ENCODE measurements at regions not wholly inside any gene's neighbourhood (a gene's known extent, or its start where the extent isn't known, plus 50 kb on each side); places are given as distances from the start of the nearest gene placed in this dataset.

GRCh38 chr11:115767883-115768282 is 263.7 kb upstream of the CADM1 start:
- 83% methylated on average over 3 of the region's 3 CpGs for WGBS
- H3K4me3 ChIP-seq (ENCODE audit: low read depth in 1 of 3, low read length in 3 of 3): no peak overlapping the region
- H3K9me3 ChIP-seq (ENCODE audit: control insufficient read depth in 4 of 4, low read length in 3 of 4): no peaks in the 10 kb centered on the region
- no peak for DNase-seq (ENCODE audit: low spot score)
- no peak for TF ChIP-seq NR2F2 (IDR thresholded peaks at IDR 0.05)
- TF ChIP-seq ATF3 (IDR thresholded peaks at IDR 0.05): no peak
- no peak for TF ChIP-seq FOXA1 (IDR thresholded peaks at IDR 0.05)
- no peak for TF ChIP-seq RAD21 (IDR thresholded peaks at IDR 0.05)
- TF ChIP-seq EGR1 (IDR thresholded peaks at IDR 0.05; ENCODE audit: low read depth in 2 of 2): no peak
- no peak for TF ChIP-seq FOXA2 (IDR thresholded peaks at IDR 0.05)
- TF ChIP-seq GABPA (IDR thresholded peaks at IDR 0.05 in 1 of 2, conservative IDR thresholded peaks at IDR 0.05 in 1 of 2): no peak
- TF ChIP-seq CTCF (IDR thresholded peaks at IDR 0.05; ENCODE audit: low read depth, low read length, missing input control): no peak
- TF ChIP-seq HNF4G (IDR thresholded peaks at IDR 0.05): no peak
- no peak for TF ChIP-seq HNF4A (conservative IDR thresholded peaks at IDR 0.05)
- TF ChIP-seq TAF1 (conservative IDR thresholded peaks at IDR 0.05): no peak
- TF ChIP-seq, protein P1, sequence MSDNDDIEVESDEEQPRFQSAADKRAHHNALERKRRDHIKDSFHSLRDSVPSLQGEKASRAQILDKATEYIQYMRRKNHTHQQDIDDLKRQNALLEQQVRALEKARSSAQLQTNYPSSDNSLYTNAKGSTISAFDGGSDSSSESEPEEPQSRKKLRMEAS (IDR thresholded peaks at IDR 0.05): no peak
- TF ChIP-seq JUND (IDR thresholded peaks at IDR 0.05): no peak
- no peaks in the 10 kb centered on the region for H3K27me3 ChIP-seq (ENCODE audit: control insufficient read depth in 4 of 4, insufficient read depth in 4 of 4, low read length in 3 of 4)
- no peak overlapping the region for H3K9ac ChIP-seq (ENCODE audit: low read depth in 1 of 2, low read length in 2 of 2)
- H3K4me1 ChIP-seq (ENCODE audit: control insufficient read depth in 4 of 4, insufficient read depth in 4 of 4, low read length in 3 of 4): no peaks in the 10 kb centered on the region
- H3K27ac ChIP-seq (ENCODE audit: low read depth in 1 of 2, low read length in 2 of 2): no peak overlapping the region
- H3K36me3 ChIP-seq (ENCODE audit: control insufficient read depth in 4 of 4, insufficient read depth in 3 of 4, low read depth in 1 of 4, low read length in 3 of 4): no peaks in the 10 kb centered on the region

DNA sequence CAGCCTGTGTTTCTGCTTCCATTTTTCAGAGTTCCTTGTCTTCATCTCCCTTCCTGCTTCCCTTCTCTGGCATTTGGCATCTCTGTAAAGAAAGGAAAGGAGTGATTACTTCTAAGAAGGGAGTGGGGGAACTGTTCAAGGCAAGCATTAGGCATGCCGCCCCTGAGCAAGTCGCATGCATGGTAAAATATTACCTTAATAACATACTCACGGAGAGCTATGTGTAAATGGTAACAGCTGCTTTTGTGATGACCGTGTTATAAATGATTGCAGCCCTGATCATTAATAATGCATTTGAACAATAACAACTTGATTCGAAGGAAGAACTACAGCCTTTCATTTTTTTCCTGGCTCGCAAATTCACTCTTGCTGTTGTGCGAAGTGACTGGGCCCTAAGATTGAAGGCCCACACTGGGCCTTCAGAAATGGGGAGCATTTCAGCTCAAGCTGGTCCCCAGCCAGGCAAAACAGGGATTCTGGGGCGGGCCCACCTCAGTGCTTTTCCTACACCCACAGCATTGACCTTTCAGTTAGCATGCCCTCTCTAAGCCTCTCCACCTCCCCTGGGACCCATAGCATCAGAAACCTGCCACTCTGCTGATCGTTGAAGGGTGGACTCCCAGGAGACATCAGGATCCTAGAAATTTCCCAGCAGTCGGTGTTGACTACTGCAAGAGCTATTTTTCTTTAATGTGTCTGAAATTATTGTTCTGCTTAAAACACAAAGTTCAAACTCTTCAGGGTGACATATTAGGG is 263.0 kb upstream of the CADM1 start:
- H3K36me3 ChIP-seq (ENCODE audit: control insufficient read depth in 4 of 4, insufficient read depth in 3 of 4, low read depth in 1 of 4, low read length in 3 of 4): no peaks in the 10 kb centered on the region
- H3K9me3 ChIP-seq (ENCODE audit: control insufficient read depth in 4 of 4, low read length in 3 of 4): no peaks in the 10 kb centered on the region
- no peaks in the 10 kb centered on the region for H3K27me3 ChIP-seq (ENCODE audit: control insufficient read depth in 4 of 4, insufficient read depth in 4 of 4, low read length in 3 of 4)
- no peak overlapping the region for H3K27ac ChIP-seq (ENCODE audit: low read depth in 1 of 2, low read length in 2 of 2)
- no peak overlapping the region for H3K9ac ChIP-seq (ENCODE audit: low read depth in 1 of 2, low read length in 2 of 2)
- no peaks in the 10 kb centered on the region for H3K4me1 ChIP-seq (ENCODE audit: control insufficient read depth in 4 of 4, insufficient read depth in 4 of 4, low read length in 3 of 4)
- H3K4me3 ChIP-seq (ENCODE audit: low read depth in 1 of 3, low read length in 3 of 3): no peak overlapping the region
- WGBS: 89% methylated on average over 10 of the region's 10 CpGs
- TF ChIP-seq HNF4A (conservative IDR thresholded peaks at IDR 0.05) (no peak), ZBTB33 (IDR thresholded peaks at IDR 0.05) (no peak), RAD21 (IDR thresholded peaks at IDR 0.05) (no peak), FOXA2 (IDR thresholded peaks at IDR 0.05) (no peak), NR2F2 (IDR thresholded peaks at IDR 0.05) (no peak), EGR1 (IDR thresholded peaks at IDR 0.05; ENCODE audit: low read depth in 2 of 2) (no peak), CTCF (IDR thresholded peaks at IDR 0.05; ENCODE audit: low read depth, low read length, missing input control) (no peak), TAF1 (conservative IDR thresholded peaks at IDR 0.05) (no peak), GABPA (IDR thresholded peaks at IDR 0.05 in 1 of 2, conservative IDR thresholded peaks at IDR 0.05 in 1 of 2) (no peak), FOXA1 (IDR thresholded peaks at IDR 0.05) (no peak), REST (IDR thresholded peaks at IDR 0.05) (no peak), RXRA (IDR thresholded peaks at IDR 0.05) (no peak)
- TF ChIP-seq, protein P1 (IDR thresholded peaks at IDR 0.05): no peak
- no peak for DNase-seq (ENCODE audit: low spot score)
